HG03097 (cell line): ENCODE measurements at regions not wholly inside any gene's neighbourhood (a gene's known extent, or its start where the extent isn't known, plus 50 kb on each side); places are given as distances from the start of the nearest gene placed in this dataset.
"Not testable (repeated sequence)": the region's sequence is repeated elsewhere in the genome, so short reads cannot be mapped to it uniquely, and the experiment has no call there.

Experiments
- ATAC-seq: cut with Tn5 transposase; IDR thresholded peaks from one replicate; pipeline ENCODE4 v1.9.1; 2021; ENCODE audit not compliant: unreplicated experiment, low FRiP score

DNA sequence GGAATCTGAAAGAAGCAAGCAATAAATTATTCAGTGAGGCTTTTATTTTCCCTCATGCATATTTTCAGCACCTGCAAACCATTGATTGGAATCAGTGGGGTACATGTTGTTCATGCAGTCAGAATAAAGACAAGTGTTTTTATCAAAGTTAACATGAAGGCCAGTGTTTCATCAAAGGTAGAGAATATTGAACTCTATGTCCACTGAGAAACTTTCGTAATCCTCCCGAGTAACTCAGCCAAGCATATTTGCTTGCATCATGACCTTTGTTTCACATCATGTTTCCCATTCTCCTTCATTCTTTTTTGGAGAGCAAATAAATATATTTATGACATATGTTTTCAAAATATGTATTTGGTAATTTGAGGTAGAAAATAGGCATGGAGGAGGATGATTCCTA lies 663.1 kb downstream of the SH2D4B start:
- no peak for ATAC-seq

DNA sequence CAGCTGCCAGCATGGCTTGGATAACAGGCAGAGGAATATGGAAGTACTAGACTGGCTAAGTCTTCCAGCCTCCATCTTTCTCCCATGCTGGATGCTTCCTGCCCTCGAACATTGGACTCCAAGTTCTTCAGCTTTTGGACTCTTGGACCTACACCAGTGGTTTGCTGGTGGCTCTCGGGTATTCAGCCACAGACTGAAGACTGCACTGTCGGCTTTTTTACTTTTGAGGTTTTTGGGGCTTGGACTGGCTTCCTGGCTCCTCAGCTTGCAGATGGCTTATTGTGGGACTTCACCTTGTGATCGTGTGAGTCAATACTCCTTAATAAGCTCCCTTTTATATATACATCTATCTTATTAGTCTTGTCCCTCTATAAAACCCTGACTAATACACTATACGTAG lies 667.6 kb upstream of the NRG3 start:
- ATAC-seq = not testable (repeated sequence)

DNA sequence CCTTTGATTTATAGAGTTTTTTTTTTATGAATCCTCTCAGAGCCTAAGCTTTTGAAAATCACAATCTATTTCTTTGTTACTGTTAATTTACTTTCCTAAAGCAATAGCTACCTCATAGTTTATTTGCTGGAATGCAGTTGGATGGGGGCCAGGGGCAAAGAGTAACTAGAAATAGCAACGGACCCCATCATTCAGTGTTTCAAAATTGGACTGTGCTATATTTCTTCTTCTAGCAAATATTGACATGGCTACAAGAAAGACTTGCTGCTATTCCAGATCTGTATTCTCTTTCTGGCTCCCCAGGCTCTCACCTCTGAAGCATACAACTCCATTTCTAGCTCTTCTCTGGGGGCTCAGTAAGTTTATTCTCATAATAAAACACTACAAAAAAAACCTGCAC lies 661.6 kb upstream of the NRG3 start:
- ATAC-seq = no peak

DNA sequence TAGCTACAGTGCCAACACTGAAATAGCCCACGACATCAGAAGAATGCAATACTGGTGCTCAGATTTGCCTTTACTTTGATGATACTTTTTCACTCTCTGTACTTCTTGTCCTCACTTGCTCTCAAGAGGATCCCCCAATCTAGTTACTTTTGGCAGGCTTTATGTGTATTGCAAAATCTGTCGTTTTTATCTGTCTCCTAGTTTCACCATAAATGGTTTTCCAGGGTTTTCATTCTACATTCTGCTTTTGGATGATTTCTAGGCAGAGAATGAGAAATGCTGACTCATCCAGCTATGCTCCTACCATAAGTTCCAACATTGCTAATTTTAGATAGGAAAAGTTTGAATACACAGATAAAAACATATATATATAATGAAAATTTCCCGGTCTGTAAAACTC lies 659.5 kb upstream of the NRG3 start:
- ATAC-seq = no peak

DNA sequence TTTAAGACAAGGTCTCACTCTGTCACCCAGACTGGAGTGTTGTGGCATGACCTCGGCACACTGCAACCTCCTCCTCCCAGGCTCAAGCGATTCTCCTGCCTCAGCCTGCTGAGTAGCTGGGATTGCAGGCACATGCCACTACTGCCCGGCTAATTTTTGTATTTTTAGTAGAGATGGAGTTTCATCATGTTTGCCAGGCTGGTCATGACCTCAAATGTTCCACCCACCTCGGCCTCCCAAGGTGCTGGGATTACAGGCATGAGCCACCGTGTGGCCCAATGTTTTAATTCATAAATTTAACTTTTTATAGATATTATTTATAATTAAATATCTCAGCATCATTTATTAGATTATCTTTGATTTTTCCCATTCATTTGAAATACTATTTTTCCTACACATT lies 658.0 kb upstream of the NRG3 start:
- no peak for ATAC-seq

DNA sequence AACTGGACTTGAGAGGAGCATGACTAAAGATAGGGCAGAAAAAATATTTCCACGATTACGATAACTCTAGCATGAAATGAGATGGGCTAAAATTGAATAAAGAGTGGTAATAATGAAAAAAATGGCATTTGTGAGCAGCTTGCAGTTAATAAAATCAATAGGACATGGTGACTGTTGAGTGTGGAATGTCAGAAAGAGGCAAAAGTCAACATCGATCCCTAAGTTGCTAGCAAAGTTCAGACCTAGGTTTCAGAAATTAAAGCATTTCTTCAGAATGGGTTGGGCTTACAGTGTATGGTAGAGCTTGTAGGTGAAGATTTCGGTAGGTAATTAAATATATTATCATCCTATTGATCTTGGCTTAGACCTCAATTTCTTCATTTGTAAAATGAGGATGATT lies 656.7 kb upstream of the NRG3 start:
- no peak for ATAC-seq

DNA sequence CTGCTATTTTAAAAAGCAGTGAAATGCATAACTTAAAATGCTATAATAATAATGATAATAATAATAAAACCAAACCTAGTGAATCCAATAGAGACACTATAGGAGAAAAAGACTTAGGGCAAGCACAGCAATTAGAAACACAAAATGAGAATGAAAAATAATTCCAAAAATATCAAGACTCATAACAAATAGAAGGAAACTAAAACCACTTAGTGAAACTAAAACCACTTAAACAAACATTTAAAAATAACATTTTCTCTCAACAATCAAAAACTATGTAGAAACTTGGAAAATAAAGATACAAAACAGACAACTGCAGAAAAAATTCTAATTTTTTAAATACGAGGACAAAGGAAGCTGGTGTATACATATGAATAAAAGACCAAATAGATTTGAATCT lies 655.2 kb upstream of the NRG3 start:
- ATAC-seq = no peak

DNA sequence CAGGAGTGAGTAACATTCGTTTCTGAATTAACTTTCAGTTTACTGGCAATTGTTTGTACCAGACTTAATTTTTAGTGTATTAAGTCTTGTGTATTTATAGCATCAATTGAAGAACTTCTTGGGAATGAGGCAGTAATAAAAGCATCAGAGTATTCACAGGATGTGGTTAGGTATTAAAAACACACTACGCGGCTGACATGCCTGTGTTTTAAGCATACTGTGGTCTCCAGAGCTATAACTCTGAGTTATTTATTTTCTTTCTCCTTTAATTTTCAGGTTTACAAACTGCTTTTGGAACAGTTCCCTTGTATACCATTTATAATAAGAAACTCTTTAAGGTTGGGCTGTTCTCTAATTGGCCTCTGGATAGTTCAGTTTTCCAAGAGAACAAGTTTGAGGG lies 626.1 kb upstream of the NRG3 start:
- ATAC-seq = no peak

DNA sequence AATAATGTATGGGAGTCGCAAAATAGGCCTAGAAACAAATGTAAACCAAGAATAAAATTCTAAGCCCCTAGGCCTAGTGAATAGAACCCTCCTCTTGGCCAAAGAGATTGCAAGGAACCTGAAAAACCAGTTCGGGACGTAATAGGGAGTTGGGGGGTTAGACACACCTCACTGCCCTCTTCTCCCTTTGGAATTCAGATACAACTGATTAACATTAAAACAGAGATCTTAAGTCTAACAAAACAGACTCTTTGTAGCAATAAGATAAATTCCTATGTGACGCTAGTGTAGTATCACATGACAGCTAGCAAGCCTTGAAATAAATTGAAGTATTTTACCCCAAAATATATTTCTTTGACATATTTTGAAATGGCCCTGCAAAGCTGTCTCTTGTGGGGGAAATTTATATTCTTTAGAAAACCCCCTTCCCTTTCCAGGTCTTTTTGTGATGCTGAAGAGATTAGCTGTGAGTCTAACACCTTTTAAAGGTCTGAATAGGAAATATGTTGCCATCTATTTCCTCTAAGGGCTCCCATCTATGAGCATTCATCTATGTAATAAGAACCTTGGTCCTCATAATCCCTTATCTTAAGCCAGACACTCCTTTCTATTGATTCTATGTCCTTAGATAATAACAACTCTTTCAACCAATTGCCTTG lies 623.4 kb upstream of the NRG3 start:
- ATAC-seq = no peak

DNA sequence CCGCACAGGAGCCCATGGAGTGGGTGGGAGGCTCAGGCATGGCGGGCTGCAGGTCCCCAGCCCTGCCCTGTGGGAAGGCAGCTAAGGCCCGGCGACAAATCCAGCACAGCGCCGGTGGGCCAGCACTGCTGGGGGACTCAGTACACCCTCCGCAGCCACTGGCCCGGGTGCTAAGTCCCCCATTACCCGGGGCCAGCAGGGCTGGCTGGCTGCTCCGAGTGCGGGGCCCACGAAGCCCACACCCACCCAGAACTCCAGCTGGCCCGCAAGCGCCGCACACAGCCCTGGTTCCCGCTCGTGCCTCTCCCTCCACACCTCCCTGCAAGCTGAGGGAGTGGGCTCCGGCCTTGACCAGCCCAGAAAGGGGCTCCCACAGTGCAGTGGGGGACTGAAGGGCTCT lies 610.0 kb upstream of the NRG3 start:
- ATAC-seq = not testable (repeated sequence)

DNA sequence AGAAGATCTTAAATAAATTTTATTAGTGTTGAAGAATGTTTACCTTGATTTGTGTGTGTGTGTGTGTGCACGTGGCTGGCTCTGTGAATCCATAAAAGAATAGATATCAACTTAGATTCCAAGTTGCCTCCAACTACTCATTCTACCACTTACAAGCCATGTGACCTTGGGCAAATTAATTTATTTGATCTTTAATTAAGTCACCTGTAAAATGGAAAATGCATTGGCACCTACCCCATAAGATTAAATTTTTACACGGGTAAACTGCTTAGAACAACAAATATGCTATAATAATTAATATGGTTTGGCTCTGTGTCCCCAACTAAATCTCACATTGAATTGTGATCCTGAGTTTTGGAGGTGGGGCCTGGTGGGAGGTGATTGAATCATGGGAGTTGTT lies 604.9 kb upstream of the NRG3 start:
- ATAC-seq = no peak

DNA sequence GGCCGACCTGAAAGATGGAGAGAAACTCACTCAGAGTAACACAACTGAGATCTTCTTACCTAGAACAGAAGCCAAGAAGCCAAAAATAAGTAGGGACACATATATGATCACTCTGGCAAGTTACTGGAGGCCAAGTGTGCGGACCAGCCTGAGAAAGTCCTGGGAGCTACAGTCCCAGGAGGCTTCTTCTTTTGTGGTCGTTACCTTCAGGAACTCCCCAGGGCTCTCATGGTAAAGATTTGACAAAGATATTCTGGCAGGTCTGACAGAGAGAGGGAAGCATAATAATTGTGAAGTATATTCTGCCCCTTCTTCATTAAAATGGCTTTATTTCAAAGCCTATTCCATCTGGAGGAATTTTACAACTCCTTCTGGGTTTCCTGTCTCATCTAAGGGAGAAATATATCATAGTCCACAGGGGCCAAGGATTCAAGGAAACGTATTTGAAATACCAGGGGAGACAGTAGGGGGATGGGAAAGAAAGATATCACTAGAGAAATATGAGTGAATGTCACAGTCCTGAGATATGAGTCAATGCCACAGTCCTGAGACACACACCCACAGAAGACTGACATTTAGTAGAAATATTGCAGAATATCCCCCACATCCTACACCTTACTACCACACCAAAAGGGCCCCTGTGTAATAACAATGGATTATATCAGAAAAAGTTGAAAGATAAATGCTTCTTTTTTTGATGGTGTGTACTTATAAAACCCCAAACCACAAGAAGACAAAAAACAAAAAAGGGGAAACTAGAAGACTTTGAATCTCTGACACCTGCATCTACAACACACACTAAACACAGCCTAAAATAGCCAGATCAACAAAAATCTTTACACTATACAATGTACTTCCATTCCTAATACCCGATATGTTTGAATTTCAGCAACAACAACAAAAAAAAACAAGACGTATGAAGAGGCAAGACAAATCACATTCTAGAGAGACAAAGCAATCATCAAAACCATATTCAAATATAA lies 594.2 kb upstream of the NRG3 start:
- no peak for ATAC-seq

DNA sequence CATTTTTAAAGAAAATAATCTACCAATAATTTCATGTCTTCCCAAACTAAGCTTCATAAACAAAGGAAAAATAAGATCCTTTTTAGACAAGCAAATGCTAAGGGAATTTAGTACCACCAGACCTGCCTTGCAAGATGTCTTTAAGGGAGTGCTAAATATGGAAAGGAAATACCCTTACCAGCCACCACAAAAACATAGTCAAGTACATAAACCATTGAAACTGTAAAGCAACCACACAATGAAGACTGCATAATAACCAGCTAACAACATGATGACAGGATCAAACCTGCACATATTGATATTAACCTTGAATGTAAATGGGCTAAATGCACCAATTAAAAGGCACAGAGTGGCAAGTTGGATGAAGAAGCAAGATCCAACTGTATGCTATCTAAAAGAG lies 586.5 kb upstream of the NRG3 start:
- ATAC-seq = no peak

DNA sequence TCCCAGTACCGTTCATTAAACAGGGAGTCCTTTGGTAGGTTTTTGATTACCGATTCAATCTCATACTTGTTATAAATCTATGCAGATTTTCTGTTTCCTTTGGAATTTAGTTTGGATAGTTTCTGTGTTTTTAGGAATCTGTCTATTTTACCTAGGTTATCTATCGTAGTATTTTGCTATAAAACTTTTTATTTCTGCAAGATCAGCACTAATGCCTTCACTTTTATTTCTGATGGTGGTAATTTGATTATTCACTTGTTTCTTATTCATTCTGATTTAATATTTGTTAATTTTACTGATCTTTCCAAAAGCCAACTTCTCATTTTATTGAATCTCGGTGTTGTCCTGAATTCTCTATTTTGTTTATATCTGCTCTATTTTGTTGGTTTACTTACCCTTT lies 577.7 kb upstream of the NRG3 start:
- no peak for ATAC-seq

DNA sequence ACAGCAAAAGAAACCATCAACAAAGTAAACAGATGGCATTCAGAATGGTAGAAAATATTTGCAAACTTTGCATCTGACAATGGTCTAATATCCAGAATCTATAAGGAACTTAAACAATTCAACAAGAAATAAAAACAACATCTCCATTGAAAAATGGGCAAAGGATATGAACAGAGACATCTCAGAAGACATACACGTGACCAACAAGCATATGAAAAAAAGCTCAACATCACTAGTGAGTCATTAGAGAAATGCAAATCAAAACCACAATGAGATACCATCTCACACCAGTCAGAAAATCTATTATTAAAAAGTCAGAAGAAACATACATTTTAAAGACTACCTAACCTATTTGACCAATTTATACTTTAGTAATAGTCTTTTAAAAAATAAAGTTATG lies 571.3 kb upstream of the NRG3 start:
- ATAC-seq = no peak

DNA sequence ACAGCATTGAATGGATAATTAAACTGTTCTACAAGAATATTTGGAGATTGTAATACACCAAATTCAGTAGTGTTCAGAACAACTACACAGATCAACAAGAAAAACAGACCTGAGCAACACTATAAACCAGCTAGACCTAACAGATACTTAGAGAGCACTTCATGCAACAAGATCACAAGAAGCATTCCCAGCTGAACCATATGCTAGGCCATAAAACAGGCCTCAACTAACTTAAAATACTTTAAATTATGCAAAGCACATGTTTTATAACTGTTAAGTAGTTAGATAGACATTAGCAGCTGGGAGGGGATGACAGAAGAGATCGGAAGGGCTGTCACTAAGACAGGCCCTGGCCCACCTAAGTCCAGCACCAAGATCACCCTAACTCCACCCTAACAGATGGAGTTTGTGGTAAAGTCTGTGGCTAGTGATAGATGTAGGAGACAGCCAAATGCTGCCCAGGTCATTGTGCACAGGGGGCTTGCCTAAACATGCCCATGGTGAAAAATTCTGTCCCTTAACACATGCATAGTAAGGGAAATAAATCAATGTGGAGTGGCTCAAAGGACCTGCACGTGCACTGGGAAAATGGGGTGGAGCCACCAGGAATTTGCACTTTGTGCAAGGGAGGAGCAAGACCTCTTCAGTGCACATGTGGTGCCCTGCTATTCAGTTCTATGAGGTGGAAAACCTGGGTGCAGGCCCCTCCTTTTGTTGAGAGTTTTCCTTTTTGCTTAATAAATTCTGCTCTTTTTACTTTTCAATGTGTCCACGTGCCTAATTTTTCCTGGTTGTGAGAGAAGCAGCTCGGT lies 567.8 kb upstream of the NRG3 start:
- no peak for ATAC-seq

DNA sequence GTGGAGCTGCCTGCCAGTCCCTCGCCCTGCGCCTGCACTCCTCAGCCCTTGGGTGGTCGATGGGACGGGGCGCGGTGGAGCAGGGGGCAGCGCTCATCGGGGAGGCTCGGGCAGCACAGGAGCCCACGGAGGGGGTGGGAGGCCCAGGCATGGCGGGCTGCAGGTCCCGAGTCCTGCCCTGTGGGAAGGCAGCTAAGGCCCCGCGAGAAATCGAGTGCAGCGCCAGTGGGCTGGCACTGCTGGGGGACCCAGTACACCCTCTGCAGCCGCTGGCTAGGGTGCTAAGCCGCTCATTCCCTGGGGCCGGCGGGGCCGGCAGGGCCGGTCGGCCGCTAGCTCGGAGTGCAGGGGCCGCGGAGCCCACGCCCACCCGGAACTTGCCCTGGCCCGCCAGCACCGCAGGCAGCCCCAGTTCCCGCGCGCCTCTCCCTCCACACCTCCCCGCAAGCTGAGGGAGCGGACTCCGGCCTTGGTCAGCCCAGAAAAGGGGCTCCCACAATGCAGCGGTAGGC lies 565.9 kb upstream of the NRG3 start:
- no peak for ATAC-seq

DNA sequence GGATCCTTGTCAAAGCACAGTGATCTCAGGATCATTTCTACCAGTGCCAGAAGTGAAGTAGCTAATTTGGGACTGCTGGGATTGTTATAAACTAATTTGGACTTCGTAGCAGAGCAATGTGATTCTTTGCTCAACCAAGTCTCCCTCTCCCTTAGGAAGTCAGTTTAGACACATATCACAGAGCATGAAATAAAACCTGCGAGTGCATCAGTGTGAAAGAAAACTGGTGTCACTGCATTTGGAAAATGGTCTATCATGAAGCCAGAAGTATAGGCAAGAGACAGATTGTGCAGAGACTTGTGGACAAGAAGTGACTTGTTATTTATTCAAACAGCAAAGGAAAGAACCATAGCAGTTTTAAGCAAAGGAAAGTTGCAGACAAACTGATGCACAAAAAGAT lies 560.5 kb upstream of the NRG3 start:
- ATAC-seq = no peak

DNA sequence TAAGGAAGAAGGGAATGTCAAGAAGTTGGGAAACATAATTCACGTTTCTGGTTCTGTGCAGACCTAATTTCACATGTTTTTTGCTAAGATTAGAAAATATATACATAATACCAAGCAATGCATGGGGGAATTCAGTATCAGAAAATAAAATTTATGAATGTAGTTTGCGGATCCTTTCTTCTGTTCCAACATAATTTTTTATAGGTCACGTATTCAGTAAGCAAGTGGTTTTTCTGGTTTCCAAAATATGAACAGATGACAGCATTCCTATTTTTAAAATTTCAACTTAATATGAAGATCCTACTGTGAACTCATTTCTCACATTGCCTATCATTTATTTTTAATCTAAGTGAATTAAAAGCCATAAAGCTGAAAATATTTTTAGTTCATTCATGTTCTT lies 560.0 kb upstream of the NRG3 start:
- ATAC-seq = no peak

DNA sequence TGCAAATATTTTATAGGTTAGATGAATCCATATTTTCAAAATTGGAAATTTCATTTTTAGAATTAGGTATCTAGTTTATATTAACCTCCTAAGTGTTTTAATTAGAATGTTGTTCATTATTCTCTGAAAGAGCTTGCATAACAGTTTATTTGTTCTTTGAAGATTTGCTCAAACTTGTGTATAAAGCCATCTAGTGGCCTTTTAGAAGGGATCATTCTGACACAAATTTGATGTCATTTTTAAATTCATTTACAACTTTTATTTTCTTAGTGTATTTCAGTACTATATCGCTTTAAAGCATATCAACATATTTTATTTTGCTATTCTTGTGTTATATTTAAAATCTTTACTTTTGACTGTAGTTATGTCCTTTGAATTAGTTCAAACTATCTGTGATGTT lies 527.0 kb upstream of the NRG3 start:
- ATAC-seq = no peak

DNA sequence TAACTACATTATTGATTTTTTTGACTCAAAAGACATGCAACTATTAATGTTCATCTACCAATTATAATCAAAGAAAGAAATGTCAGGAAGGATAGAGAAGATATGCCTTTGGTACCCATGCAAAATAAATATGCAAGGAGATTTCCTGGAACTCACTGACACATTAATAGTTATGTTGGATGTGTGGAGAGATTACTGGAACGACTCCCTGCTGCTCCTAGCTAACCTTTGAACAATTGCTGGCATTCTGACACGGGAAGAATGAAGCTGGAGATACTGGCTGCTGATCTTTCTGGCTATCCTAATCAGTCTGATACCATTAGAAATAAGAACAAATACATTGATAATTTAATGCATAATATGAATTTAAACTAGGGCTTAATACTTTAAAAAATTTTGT lies 507.9 kb upstream of the NRG3 start:
- ATAC-seq = no peak
